ENCODE measurements at regions not wholly inside any gene's neighbourhood (a gene's known extent, or its start where the extent isn't known, plus 50 kb on each side); places are given as distances from the start of the nearest gene placed in this dataset.

DNA sequence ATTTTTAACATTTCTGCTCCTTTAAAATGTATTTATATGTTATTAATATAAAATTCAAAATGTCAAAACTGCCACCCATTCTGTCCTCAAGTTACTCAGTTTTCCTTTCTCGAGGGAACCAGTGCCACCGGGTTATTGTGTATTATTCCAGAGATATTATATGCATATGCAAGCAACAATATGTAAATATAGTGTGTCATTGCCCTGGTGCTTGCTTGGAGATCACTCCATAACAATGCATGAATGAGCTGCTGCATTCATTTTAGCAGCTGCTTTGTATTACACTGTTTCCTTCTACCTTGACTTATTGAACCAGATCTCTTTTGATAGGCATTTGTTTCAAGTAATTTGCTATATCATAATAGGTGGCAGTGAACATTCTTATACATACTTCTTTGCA is 509.1 kb downstream of the MCTP2 start:
- no peaks in the 10 kb centered on the region for H3K27me3 ChIP-seq (ENCODE audit: control insufficient read depth, insufficient read depth, low read length)
- H3K36me3 ChIP-seq (replicated peaks; ENCODE audit: control insufficient read depth, insufficient read depth, low read length), result no peaks in the 10 kb centered on the region
- no peak for DNase-seq
- H3K4me3 ChIP-seq (ENCODE audit: insufficient read depth, low read depth, low read length), result no peak overlapping the region

DNA sequence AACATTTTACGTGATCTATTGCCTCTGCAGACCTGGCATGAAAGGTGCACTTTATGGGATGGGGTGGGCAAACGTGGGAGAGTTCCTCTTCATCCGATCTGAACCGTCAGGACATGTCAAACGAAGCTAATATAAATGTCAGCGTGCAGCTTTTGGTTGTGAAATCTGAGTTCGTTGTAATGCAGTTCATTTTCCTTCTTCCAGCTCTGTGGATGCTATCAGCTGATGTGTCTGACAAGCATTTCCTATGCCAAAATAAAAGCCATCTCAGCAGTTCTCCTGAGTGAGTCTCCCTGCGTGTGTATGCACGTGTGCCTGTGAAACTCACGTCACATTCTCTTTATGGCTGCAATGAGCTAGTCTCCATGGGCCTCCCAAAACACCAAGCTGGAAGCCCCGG is 512.3 kb downstream of the MCTP2 start:
- Histone ChIP-seq H3K27me3 (ENCODE audit: control insufficient read depth, insufficient read depth, low read length) (no peaks in the 10 kb centered on the region), H3K4me3 (ENCODE audit: insufficient read depth, low read depth, low read length) (no peak overlapping the region), H3K36me3 (replicated peaks; ENCODE audit: control insufficient read depth, insufficient read depth, low read length) (no peaks in the 10 kb centered on the region)
- no peak for DNase-seq

DNA sequence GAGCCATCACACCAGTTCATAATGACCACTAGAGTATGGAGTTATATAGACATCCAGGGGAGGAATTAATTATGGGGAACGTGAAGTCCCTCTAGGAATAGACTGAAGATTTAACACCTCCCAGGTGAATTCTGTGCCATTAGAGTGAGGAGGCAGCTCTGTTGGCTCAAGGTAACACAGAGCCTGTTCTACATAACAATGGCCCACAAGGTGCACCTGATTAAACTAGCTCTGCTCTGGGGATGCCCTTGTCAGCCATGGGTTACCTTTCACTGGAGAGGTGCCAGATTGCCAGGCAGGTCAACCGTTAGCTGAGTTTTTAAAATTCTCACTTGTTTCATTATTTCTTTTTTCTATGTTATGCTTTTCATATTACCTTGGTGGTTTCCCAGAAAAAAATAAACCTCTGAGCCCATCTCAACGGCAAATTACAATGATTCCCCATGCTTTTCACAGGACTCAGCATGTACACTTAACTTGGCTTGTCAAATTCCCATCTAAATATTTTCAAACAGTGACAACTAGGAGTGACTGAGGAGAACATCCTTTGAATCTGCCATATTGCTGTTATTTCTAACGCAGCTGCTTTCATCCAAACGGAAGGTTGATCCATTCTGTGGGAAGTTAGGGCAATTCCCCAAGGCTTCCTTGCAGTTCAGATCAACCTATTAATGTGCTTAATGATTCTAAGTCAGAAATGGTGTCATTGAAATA is 512.9 kb downstream of the MCTP2 start:
- H3K4me3 ChIP-seq (ENCODE audit: insufficient read depth, low read depth, low read length), result no peak overlapping the region
- DNase-seq, result peak; percentile 59

DNA sequence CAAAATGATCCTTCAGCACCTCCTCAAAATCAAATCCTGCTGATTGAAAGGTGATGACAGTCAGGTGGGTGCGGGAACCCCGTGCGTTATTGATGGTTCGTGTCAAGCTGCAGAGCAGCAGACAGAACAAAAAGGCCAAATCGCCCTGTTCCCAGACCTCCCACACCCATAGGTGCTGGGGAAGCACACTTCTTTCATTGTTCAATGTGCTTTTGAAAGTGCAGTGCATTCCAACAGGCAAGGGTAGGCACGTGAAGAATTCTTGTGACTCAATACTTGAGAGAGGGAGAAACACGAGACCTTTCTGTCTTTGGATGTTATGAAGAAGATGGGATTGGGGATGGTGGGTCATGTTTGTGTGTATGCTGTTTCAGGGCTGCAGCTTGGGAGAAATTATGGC is 514.0 kb downstream of the MCTP2 start:
- H3K4me3 ChIP-seq (ENCODE audit: insufficient read depth, low read depth, low read length), result no peak overlapping the region
- DNase-seq, result no peak
- H3K36me3 ChIP-seq (replicated peaks; ENCODE audit: control insufficient read depth, insufficient read depth, low read length), result no peaks in the 10 kb centered on the region
- no peaks in the 10 kb centered on the region for H3K27me3 ChIP-seq (ENCODE audit: control insufficient read depth, insufficient read depth, low read length)

More for the DNA sequence above, 512.9 kb downstream of the MCTP2 start:
- no peaks in the 10 kb centered on the region for H3K36me3 ChIP-seq (replicated peaks; ENCODE audit: control insufficient read depth, insufficient read depth, low read length)
- H3K27me3 ChIP-seq (ENCODE audit: control insufficient read depth, insufficient read depth, low read length), result no peaks in the 10 kb centered on the region

DNA sequence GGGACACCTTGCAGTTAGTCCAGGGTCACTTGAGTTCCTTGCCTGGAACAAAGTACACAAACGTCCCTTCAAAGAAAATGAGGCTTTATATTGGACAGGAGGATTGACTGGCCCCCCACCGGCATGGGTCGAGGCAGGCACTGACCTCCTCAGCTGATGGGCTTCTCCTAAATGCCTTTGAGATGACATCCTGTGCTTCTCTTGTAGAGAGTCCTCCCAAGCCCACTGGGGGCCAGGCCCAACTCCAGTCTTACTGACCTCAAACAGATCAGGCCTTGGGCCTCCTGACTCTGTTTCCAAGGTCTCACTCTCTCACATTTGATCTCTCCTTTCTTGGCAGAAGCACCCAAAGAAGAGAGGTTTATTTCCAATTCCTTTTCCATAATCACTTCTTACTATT is 516.1 kb downstream of the MCTP2 start:
- no peak for DNase-seq
- no peaks in the 10 kb centered on the region for H3K36me3 ChIP-seq (replicated peaks; ENCODE audit: control insufficient read depth, insufficient read depth, low read length)

DNA sequence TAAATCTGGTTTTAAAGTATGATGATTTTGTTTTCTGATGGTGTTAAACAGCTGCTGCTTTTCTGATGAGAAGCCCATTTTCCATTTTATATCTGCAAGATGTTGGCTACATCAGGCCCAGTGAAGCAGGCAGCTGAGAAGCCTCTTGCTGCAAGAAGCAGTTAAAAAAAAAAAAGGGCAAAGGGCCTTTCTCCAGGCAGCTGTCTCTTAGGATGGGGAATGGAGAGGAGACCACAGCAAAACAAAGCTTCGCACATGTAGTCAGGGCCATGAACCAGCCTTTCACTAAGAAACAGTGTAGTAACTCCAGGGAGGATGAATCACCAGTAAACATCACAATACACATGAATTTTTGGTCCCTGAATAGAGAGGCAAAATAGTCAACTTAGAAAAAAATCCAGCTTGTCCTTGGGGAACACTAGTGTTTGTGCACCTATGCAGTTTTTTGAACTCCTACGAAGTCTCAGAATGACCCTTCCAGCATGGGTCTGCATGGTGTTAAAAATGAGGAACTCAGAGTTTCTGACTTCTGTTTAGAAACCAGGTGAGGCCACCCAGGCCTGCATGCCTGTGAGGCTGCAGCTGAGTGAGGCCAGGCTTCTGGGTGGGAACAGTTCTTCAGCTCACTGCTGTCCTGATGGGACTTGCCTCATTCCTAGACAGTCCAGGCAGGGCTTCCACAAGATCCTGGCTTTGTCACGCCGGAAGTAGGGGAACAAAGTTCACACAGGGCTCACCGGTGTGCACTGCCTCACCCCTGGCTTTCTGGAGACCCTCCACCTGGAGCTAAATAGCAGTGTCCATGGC is 518.7 kb downstream of the MCTP2 start:
- H3K36me3 ChIP-seq (replicated peaks; ENCODE audit: control insufficient read depth, insufficient read depth, low read length), result no peaks in the 10 kb centered on the region
- H3K27me3 ChIP-seq (ENCODE audit: control insufficient read depth, insufficient read depth, low read length), result no peaks in the 10 kb centered on the region
- H3K4me3 ChIP-seq (ENCODE audit: insufficient read depth, low read depth, low read length), result no peak overlapping the region
- no peak for DNase-seq

More for the DNA sequence above, 516.1 kb downstream of the MCTP2 start:
- H3K27me3 ChIP-seq (ENCODE audit: control insufficient read depth, insufficient read depth, low read length), result no peaks in the 10 kb centered on the region
- H3K4me3 ChIP-seq (ENCODE audit: insufficient read depth, low read depth, low read length), result no peak overlapping the region

DNA sequence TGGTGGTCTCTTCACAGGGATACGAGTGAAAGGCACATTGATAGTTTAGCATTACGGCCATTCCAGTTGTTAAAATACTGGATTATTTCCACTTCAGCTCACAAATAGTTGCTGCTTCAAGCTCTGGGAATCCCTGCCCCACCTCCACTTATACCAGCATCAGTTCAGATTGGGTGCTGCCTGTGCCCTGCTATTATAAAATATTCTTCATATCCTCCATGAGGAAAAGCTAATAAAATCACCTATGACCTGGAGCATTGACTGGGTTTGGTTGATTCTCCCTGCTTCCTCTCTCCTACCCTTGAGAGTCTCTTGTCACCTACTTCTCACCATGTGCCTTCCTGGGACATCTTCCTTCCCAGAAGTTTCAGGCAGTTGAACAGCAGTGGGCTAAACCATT is 529.0 kb downstream of the MCTP2 start:
- H3K4me3 ChIP-seq (ENCODE audit: insufficient read depth, low read depth, low read length), result no peak overlapping the region
- no peaks in the 10 kb centered on the region for H3K27me3 ChIP-seq (ENCODE audit: control insufficient read depth, insufficient read depth, low read length)
- no peaks in the 10 kb centered on the region for H3K36me3 ChIP-seq (replicated peaks; ENCODE audit: control insufficient read depth, insufficient read depth, low read length)
- no peak for DNase-seq

DNA sequence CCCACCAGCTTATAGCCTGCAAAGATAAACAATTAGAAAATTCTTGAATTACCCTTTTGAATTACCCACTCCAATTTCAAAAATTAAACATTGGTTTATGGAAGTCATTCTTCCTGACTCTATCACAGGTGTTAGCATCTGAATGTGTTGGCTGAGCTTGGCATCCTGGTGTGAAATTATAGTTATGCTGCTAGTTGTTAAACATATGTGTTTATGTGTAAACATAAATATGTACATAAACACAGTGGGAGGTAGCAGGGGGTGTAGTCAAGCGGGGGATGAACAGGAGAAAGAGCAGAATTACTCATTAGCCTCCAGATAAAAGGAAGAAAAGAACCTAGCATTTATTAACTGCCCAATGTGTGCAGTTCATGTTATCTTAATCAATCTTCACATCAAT is 530.2 kb downstream of the MCTP2 start:
- DNase-seq, result no peak
- Histone ChIP-seq H3K27me3 (ENCODE audit: control insufficient read depth, insufficient read depth, low read length) (no peaks in the 10 kb centered on the region), H3K4me3 (ENCODE audit: insufficient read depth, low read depth, low read length) (no peak overlapping the region), H3K36me3 (replicated peaks; ENCODE audit: control insufficient read depth, insufficient read depth, low read length) (no peaks in the 10 kb centered on the region)

DNA sequence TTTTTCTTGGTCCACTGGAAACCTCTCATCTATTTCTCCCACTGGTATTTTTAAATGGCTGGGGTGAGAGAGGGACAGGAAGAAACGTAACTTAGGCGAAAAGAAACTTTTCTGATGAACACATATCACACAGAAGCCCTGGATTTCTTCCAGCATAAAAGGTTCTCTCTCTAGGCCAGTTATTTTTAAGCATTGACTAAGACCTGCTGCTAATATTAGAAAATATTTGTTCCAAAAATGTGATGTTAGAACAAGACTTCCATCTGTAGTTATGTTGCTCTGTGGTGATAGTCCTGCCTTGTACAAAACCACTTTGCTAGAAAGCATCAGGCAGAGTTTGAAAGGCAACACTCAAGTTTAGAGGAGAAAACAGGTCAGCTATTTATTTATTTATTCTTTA is 537.7 kb downstream of the MCTP2 start:
- Histone ChIP-seq H3K27me3 (ENCODE audit: control insufficient read depth, insufficient read depth, low read length) (no peaks in the 10 kb centered on the region), H3K4me3 (ENCODE audit: insufficient read depth, low read depth, low read length) (no peak overlapping the region), H3K36me3 (replicated peaks; ENCODE audit: control insufficient read depth, insufficient read depth, low read length) (no peaks in the 10 kb centered on the region)
- no peak for DNase-seq

DNA sequence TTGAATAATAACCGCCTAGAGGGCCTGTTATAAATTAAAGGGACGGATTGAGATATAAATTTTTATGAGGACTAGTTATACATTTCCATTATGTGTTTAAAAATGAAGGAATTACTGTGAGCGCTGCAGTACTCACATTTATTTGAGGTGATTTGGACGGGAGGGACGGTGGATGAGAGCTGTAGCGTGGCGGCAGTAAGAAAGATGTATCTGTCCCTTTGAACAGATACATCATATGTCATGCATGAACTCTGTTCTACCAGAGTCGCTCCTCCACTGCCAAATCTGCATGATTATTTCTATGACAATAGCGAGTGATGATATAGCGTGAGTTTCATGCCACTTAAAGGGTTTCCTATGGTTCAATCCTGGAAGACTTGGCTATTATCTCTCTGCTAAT is 538.8 kb downstream of the MCTP2 start:
- Histone ChIP-seq H3K36me3 (replicated peaks; ENCODE audit: control insufficient read depth, insufficient read depth, low read length) (no peaks in the 10 kb centered on the region), H3K4me3 (ENCODE audit: insufficient read depth, low read depth, low read length) (no peak overlapping the region), H3K27me3 (ENCODE audit: control insufficient read depth, insufficient read depth, low read length) (no peaks in the 10 kb centered on the region)
- no peak for DNase-seq

DNA sequence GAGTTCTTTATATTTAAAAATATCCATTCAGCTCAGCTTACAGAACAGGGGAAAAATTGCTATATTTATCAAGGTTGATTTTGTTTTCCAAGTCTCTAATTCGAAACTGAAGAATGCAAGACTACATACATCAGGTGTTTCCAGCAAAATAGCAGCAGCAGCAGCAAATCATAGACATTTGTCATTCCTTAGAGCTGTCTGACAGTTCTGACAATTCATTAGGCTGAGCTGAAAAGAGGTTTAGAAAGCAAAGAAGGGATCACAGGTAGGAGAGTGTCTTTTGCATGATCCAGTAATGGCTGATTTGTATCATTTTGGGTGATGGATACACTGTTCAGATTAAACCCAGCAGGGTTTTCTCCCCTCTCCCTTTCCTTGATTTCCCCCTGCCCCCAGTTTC is 545.7 kb downstream of the MCTP2 start:
- no peak overlapping the region for H3K4me3 ChIP-seq (ENCODE audit: insufficient read depth, low read depth, low read length)
- no peaks in the 10 kb centered on the region for H3K36me3 ChIP-seq (replicated peaks; ENCODE audit: control insufficient read depth, insufficient read depth, low read length)
- no peak for DNase-seq
- H3K27me3 ChIP-seq (ENCODE audit: control insufficient read depth, insufficient read depth, low read length), result no peaks in the 10 kb centered on the region

DNA sequence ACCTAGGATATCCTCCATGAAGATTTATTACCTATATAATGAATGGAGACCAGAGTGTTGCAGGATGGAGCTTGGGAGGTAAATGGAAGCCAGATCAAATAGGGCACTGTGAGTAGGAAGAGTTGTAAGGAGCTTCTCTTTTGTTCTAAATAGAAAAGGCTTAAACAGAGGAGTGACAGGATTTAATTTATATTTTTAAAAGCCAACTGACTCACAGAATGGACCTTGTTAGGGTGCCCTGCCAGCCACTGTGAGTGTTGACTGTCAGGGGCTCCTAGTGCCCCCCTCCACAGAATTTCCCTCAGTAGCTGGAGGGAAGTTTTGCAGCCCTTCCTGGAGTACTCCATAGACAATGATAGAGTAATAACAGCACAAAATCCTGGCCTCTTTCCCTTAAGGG is 547.5 kb downstream of the MCTP2 start:
- DNase-seq, result no peak
- H3K27me3 ChIP-seq (ENCODE audit: control insufficient read depth, insufficient read depth, low read length), result no peaks in the 10 kb centered on the region
- H3K36me3 ChIP-seq (replicated peaks; ENCODE audit: control insufficient read depth, insufficient read depth, low read length), result no peaks in the 10 kb centered on the region
- no peak overlapping the region for H3K4me3 ChIP-seq (ENCODE audit: insufficient read depth, low read depth, low read length)

DNA sequence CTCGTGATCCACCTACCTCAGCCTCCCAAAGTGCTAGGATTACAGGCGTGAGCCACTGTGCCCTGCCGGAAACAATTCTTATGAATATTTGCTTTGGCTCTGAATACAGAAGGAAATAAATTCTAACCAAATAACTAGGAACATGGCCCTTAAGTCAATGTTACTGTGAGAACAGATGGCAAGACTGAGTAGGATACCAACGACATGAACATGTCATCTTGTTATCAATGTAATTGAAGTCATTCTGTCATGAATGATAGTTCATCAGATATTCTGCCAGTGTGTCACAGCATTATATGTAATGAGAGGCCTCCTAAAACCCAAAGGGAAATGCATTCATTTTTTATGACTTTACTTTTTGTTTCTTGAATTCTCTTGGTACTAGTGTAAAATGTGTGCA is 548.8 kb downstream of the MCTP2 start:
- H3K36me3 ChIP-seq (replicated peaks; ENCODE audit: control insufficient read depth, insufficient read depth, low read length), result no peaks in the 10 kb centered on the region
- no peak overlapping the region for H3K4me3 ChIP-seq (ENCODE audit: insufficient read depth, low read depth, low read length)
- no peak for DNase-seq
- H3K27me3 ChIP-seq (ENCODE audit: control insufficient read depth, insufficient read depth, low read length), result no peaks in the 10 kb centered on the region

DNA sequence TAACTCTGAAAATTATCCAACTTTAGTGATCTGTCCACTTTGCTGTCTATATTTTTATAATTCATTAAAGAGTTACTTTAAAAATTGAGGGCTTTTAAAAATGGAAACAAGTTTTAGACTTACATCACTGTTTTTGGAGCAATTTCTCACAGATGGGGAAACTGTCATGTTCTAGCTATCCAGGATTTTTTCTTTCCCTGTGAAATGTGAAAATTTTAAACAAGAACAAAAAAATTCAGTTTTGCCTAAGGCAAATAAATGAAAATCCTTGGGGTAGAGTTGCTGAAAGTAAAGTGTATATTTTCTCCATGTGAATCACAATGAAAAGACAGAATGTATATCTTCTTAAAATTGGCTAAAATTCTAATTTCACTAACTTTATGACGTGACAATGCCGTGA is 553.7 kb downstream of the MCTP2 start:
- Histone ChIP-seq H3K4me3 (ENCODE audit: insufficient read depth, low read depth, low read length) (no peak overlapping the region), H3K36me3 (replicated peaks; ENCODE audit: control insufficient read depth, insufficient read depth, low read length) (no peaks in the 10 kb centered on the region)
- no peak for DNase-seq

DNA sequence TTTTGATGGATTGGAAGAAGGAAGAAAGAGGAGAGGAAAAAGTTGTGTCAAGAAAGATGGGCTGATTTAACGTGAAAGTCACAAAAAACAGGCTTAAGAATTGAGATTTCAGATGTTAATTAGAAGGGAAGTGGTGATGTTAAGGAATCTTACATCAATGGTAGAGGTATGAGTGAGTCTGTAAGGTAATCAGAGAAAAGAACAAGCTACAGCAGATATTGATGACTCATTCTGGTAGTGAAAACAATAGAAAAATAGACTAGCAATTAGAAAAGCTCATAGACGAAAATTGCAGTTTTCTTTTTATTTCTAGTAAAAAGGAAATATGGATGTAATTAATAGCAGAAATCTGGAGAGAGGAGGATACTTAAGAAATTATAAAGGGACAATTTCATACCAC is 559.6 kb downstream of the MCTP2 start:
- no peak overlapping the region for H3K4me3 ChIP-seq (ENCODE audit: insufficient read depth, low read depth, low read length)
- no peaks in the 10 kb centered on the region for H3K36me3 ChIP-seq (replicated peaks; ENCODE audit: control insufficient read depth, insufficient read depth, low read length)
- no peak for DNase-seq
- H3K27me3 ChIP-seq (ENCODE audit: control insufficient read depth, insufficient read depth, low read length), result no peaks in the 10 kb centered on the region

More for the DNA sequence above, 553.7 kb downstream of the MCTP2 start:
- no peaks in the 10 kb centered on the region for H3K27me3 ChIP-seq (ENCODE audit: control insufficient read depth, insufficient read depth, low read length)
